Fibroblast of lung (primary cell): ENCODE measurements at regions not wholly inside any gene's neighbourhood (a gene's known extent, or its start where the extent isn't known, plus 50 kb on each side); places are given as distances from the start of the nearest gene placed in this dataset.

Experiments
- CTCF ChIP-seq, 2 donors: IDR thresholded peaks in 1 of 2; conservative IDR thresholded peaks in 1 of 2; 1 replicate in 1 of 2; 2 replicates in 1 of 2; pipeline ENCODE4 v1.5.1; 2011 to 2012; ENCODE audit warnings: low read length in 2 of 2, control low read depth in 1 of 2, inconsistent platforms in 1 of 2, low read depth in 1 of 2, mild to moderate bottlenecking in 1 of 2
- EZH2 ChIP-seq: IDR thresholded peaks from 2 replicates; pipeline ENCODE4 v1.5.1; 2012; ENCODE audit warnings: low read length, control low read depth, mild to moderate bottlenecking; ENCODE audit errors: missing control alignments

DNA sequence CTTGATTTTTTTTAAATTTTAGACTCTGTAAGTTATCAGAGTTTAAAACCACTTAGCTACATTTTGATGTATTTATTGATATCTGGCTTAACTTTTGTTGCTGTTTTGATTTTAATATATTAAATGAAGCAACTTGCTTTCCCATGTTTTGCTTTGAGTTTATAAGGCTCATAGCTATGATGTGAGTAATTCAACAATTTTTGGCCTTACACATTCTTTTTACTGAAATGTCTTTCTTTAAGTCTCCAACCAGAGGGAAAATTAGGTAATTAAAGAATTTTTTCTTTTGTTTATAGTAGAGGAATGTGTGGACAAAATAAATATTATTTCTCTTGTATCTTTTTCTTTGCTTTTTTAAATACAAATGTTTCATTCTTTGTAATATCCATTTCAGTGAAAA is 258.3 kb upstream of the ADAMTS5 start:
- TF ChIP-seq CTCF (conservative IDR thresholded peaks at IDR 0.05 in 1 of 2, IDR thresholded peaks at IDR 0.05 in 1 of 2; ENCODE audit: low read depth in 1 of 2, low read length in 2 of 2) (no peak), EZH2 (no peak)
